NCI-H187 treated with DMSO at 0.1 percent for 48 hours (cell line): ENCODE measurements at regions not wholly inside any gene's neighbourhood (a gene's known extent, or its start where the extent isn't known, plus 50 kb on each side); places are given as distances from the start of the nearest gene placed in this dataset.
"Not testable (repeated sequence)": the region's sequence is repeated elsewhere in the genome, so short reads cannot be mapped to it uniquely, and the experiment has no call there.

Experiments used
- DNase-seq: peaks from one replicate; lab custom pipeline; 2025; lab: John Stamatoyannopoulos, UW

DNA sequence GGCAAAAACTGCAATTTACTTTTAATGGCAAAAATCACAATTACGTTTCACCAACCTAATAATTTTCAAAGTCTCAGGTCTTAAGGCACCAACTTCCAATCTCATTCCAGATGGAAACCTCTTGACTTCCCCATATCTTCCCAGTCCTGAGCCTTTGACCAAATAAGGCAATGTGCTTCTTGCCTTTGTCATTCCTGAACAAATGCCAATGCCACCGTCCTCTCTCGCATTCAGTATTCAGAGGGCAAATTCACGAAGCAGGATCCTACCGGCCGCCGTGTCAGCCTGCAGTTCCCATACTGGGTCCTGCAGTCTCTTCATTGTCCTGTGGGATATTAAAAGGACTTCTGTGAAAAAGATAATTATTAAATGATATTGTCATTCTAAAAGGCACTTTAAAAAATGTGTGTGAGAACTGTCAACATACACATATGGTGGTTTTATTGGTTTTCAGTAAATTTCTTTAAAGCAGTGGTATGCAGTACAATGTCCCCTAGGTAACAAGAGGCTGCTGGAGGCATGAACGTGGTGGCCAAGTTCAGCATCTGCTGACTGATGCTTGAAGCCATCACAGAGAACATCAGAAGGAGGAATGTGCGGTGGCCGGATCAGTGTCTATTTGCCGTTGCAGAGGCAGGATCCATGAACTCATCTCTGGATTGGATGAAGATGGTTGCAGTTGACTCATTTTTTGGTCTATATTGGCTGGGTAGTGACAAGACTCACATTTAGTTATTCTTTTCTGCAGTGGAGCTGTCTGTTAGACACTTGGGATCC lies 101.4 kb upstream of the IRX4 start:
- DNase-seq = no peak

DNA sequence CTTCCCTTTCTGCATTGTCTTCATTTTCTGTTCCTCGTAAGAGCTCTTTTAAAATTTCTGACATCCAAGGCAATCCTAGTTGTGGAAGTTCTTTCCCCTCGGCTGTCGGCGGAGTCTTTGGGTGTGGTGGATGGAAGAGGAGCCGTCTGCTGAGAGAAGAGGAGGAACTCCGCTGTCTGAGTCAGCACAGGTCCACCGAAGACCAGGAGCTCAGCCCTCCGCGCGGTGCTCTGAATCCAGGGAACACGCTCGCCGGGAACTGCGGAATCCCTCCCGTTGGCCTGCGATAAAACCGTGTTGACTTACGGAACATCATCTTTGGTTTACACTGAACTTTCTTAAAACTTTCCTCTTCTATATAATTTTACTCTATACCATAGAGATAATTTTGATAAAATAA lies 100.7 kb upstream of the IRX4 start:
- no peak for DNase-seq

- not testable (repeated sequence) for DNase-seq
Observed at GRCh38 chr5:1982561-1982960, 99.8 kb upstream of the IRX4 start.

GRCh38 chr5:1975898-1976765 lies 93.4 kb upstream of the IRX4 start:
- DNase-seq = no peak

DNA sequence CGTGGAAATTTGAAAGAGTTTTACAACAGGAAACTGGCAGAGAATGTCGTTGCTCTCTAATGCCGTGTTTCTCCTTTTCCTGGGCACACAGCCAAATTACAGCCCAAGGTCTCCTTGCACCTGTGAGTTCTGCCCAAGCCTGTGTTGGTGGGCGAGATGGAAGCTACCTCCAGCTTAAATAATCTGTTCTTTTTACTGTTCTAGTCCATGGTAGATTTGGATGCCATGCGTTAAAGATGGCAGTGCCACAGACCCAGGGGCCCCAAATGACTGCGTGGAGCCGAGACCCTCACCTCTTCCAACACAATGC lies 92.6 kb upstream of the IRX4 start:
- DNase-seq = no peak

DNA sequence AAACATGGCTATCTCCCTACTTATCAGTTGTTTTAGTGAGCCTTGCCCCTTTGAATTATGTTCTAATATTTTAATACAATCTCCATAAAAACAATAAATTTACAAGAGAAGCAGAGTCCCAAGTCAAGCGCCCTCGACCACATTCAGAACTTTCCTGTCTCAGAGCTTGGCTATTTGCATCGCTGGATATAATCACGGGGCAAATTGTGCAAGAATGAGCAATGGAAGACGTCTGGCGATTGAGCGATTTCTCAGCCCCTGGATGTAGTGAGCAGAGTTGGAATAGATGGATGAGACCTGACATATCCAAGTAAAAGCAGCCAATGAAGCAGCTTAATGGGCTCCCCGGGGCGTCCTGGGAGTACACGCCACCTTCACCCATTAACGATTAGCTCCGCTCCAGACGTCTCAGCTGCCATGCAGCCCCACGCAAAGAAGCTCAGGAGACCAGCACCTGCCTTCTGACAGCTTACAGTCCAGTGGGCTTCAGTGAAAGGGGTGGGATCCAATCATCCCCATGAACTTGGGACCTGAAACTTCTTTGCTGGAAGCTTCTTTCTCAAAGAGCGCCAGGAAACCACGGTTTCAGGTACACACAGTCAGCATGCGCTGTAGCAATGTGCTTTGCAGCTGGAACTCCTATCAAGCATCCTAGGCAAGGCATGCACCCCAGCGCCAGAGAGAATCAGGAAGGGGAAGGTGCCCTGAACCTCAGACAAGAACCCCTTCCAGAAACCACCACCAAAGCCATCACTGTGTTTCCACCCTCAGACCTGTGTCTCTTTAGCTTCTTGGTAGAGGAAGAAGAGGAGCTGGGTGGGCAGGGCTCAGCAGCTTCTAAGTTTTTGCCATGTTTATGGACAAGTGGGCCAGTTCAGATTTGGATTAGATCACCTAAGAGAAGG lies 92.0 kb upstream of the IRX4 start:
- no peak for DNase-seq

DNA sequence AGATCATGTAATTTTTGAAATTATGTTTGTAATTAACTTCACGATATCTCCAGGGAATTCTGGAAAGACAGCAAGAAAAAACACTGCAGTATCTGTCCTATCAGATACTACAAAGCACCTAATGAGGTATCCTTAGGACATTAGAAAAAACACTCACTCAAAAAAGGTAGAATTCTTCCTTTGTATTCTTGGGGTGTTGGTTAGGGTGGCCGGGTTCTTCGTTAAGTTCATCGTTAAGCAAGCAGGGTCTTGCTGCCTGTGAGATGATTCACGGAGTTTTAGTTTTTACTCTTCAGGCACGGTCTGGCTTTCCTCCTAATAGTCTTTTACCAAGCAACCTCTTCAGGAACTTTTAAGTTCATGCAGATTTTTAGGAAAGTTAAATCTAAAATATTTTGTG lies 91.4 kb upstream of the IRX4 start:
- no peak for DNase-seq

DNA sequence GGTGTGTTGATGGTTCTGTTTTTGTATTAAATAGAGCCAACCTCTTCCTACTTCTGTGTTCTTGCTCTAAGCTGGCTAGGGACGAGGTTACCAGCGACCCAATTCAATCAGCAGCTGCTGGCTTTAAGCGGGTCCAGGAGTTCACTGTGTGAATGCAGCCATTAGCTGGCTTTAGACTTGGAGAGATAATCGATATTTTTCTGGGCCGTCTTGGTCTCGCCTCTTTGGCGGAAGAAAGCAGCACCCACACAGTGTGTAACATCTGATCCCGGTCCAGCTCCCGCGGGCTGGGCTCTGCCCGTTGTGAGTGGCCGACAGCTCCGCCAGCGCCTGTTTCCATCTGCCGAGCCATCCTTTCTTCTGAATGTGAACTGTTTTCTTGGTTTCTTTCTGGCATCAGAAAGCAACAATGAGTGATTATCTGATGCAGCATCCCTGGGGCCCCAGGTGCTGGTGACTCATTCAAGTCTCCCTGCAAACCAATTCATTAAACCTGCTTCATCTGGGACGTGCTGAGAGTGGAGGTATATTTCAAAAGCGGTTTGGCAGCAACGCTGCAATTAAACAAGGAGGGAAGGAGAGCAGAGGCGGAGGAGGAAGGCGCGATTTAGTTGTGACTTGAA lies 90.8 kb upstream of the IRX4 start:
- DNase-seq = no peak

GRCh38 chr5:1971944-1972343 lies 89.2 kb upstream of the IRX4 start:
- DNase-seq = no peak

GRCh38 chr5:1967736-1968135 lies 85.0 kb upstream of the IRX4 start:
- no peak for DNase-seq

GRCh38 chr5:1966461-1966860 lies 83.7 kb upstream of the IRX4 start:
- DNase-seq = no peak

DNA sequence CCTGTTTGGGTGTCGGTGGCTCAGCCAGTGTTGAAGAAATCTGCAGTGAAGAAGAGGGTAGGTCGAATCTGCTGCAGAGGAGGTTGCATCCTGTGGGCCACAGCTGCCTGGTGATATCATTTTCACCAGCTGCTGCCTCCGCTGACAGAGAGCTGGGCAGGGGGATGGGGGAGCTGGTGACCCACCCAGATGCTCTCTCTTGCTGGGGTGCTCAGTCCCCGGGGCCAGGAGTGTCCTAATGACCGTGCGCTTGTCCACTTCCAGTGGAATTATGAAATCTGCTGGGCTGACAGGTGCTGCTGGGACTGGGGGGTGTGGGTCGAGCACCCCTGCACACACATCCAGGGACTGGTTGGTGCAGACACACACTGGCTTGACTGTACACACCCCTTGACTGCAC lies 83.2 kb upstream of the IRX4 start:
- no peak for DNase-seq

GRCh38 chr5:1963941-1964451 lies 81.3 kb upstream of the IRX4 start:
- no peak for DNase-seq

DNA sequence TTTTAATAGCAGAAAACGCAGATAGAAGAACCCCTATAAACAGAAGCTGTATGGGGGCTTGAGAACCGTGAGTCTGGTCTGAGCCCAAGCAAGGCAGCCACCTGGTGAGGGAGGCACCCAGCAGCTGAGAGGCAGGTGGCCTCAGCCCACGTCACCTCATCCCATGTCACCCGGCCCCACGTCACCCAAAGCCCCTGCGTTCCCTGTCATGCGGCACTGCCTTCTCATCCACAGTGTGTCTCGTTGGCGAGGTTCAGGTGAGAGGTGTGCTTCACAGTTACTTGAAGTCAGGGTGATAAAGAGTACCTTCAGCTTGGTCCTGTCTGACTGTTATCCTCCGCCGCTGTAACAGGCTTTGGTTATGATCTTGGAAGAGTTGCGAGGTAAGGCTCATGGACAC lies 80.6 kb upstream of the IRX4 start:
- no peak for DNase-seq

- DNase-seq = no peak
Observed at GRCh38 chr5:1962619-1963355, 80.1 kb upstream of the IRX4 start.

GRCh38 chr5:1961952-1962595 lies 79.3 kb upstream of the IRX4 start:
- DNase-seq = no peak

DNA sequence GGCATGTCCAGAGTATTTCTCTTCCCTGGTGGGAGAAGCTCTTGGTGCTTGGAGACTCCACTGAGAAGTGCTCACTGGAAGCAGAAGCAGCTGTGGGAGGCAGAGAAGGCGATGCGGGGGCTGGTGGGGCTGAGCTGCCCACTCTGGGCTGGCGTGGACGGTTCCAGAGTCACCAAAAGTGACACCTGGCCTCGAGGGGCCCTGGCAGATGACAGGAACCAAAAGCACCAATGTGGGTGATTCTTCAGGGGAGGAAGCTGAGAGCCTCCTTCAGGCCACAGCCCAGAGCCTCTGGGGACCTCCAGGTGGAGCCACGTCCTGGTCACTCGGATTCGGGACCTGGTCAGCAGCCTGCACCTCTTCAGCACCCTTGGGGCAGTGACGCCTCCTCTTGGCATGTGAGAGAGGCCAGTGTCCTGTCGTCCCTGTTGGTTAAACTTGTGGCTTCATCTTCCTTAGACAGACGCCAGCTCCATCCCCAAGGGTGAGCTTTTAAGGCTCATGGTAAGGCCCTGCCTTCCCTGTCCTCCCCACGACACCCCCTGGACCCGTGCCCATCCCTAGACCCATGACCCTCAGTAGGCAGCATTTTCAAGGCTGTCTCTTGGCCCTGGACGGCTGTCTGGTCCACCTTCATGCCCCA lies 78.7 kb upstream of the IRX4 start:
- no peak for DNase-seq

GRCh38 chr5:1960595-1961303 lies 78.0 kb upstream of the IRX4 start:
- DNase-seq = no peak
